ENCODE measurements at regions not wholly inside any gene's neighbourhood (a gene's known extent, or its start where the extent isn't known, plus 50 kb on each side); places are given as distances from the start of the nearest gene placed in this dataset.
"Not testable (repeated sequence)": the region's sequence is repeated elsewhere in the genome, so short reads cannot be mapped to it uniquely, and the experiment has no call there.

- DNase-seq, result no peak
Measured at GRCh38 chr4:130922955-130923354, 1827.0 kb downstream of the C4orf33 start.

- no peak for DNase-seq
Measured at GRCh38 chr4:130955520-130955919, 1859.6 kb downstream of the C4orf33 start.

- DNase-seq, result no peak
Measured at GRCh38 chr4:130985371-130985770, 1889.4 kb downstream of the C4orf33 start.

GRCh38 chr4:130995988-130996387 is 1900.0 kb downstream of the C4orf33 start:
- DNase-seq, result no peak

GRCh38 chr4:131001371-131001770 is 1905.4 kb downstream of the C4orf33 start:
- DNase-seq, result no peak

- no peak for DNase-seq
Measured at GRCh38 chr4:131002132-131002531, 1906.2 kb downstream of the C4orf33 start.

GRCh38 chr4:131006388-131006787 is 1910.4 kb downstream of the C4orf33 start:
- DNase-seq, result no peak

GRCh38 chr4:131011961-131012360 is 1916.0 kb downstream of the C4orf33 start:
- not testable (repeated sequence) for DNase-seq

- DNase-seq, result no peak
Measured at GRCh38 chr4:131013226-131013625, 1917.3 kb downstream of the C4orf33 start.

- DNase-seq, result no peak
Measured at GRCh38 chr4:131026771-131027170, 1930.8 kb downstream of the C4orf33 start.

- DNase-seq, result no peak
Measured at GRCh38 chr4:131044368-131044767, 1948.4 kb downstream of the C4orf33 start.

- no peak for DNase-seq
Measured at GRCh38 chr4:131046821-131047220, 1950.9 kb downstream of the C4orf33 start.

GRCh38 chr4:131052646-131053045 is 1956.7 kb downstream of the C4orf33 start:
- no peak for DNase-seq

GRCh38 chr4:131054489-131055019 is 1958.6 kb downstream of the C4orf33 start:
- no peak for DNase-seq

- DNase-seq, result no peak
Measured at GRCh38 chr4:131061734-131062133, 1965.8 kb downstream of the C4orf33 start.

- DNase-seq, result no peak
Measured at GRCh38 chr4:131063878-131064277, 1967.9 kb downstream of the C4orf33 start.

GRCh38 chr4:131081069-131081468 is 1985.1 kb downstream of the C4orf33 start:
- DNase-seq, result no peak

- DNase-seq, result no peak
Measured at GRCh38 chr4:131084997-131085396, 1989.0 kb downstream of the C4orf33 start.

- peak; percentile 14 for DNase-seq
Measured at GRCh38 chr4:131091896-131092295, 1995.9 kb downstream of the C4orf33 start.

- no peak for DNase-seq
Measured at GRCh38 chr4:131093303-131093702, 1997.4 kb downstream of the C4orf33 start.

- no peak for DNase-seq
Measured at GRCh38 chr4:131098976-131099375, 2003.0 kb downstream of the C4orf33 start.

- no peak for DNase-seq
Measured at GRCh38 chr4:131113273-131113672, 2017.3 kb downstream of the C4orf33 start.

GRCh38 chr4:131113704-131114103 is 2017.8 kb downstream of the C4orf33 start:
- DNase-seq, result no peak

- DNase-seq, result no peak
Measured at GRCh38 chr4:131119661-131120060, 2023.7 kb downstream of the C4orf33 start.

GRCh38 chr4:131137196-131137595 is 2011.9 kb upstream of the PCDH10 start:
- DNase-seq, result no peak

GRCh38 chr4:131159261-131159660 is 1989.8 kb upstream of the PCDH10 start:
- DNase-seq, result no peak
